ENCODE measurements at regions not wholly inside any gene's neighbourhood (a gene's known extent, or its start where the extent isn't known, plus 50 kb on each side); places are given as distances from the start of the nearest gene placed in this dataset.
A peak's percentile ranks its signal among the peaks of the same experiment; 100 is the strongest.
"Not testable (repeated sequence)": the region's sequence is repeated elsewhere in the genome, so short reads cannot be mapped to it uniquely, and the experiment has no call there.

DNA sequence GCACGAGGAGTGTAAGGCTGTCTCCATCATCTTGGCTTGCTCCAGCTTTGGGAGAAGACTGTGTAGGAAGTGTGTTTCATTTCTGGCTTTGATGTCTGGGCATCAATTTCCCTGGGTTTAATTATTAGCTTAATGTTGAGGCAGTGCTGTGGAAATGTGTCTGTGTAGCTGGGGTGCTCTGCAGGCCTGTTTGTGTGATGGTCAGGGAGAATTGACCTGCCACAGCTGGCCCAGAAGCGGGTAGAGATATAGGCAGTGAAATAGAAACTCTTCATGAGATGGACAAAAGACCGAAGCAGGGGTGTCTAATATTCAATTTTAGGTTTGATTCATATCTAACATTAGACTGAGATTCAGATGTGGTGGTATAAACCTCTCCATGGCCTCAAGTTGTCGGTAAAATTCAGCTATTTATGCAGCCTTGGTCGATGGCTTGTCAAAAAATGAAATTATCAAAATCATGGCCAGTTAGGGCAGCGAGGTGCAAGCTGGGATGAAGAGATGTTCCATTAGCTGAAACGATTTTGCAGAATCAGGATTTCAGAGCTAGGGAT is 95.3 kb upstream of the SNX9 start:
- Histone ChIP-seq H3K4me1 (0 out of 20 replicates have a peak, but pooled peaks cover 0 to 2% (median 0%) of the 10 kb centered on the region in 10 experiments), H3K27ac (no peak overlapping the region), H4K20me1 (no peaks in the 10 kb centered on the region), H3K4me3 (no peak overlapping the region), H3K9ac (no peak overlapping the region), H3K27me3 (no peaks in the 10 kb centered on the region), H3K4me2 (no peak overlapping the region), H3K36me3 (no peaks in the 10 kb centered on the region), H3K9me3 (replicated peaks in 1 of 11) (peaks cover 19 to 26% (median 23%) of the 10 kb centered on the region in 11 experiments)
- no peak for TF ChIP-seq Cebpa-rat (IDR thresholded peaks at IDR 0.05)

DNA sequence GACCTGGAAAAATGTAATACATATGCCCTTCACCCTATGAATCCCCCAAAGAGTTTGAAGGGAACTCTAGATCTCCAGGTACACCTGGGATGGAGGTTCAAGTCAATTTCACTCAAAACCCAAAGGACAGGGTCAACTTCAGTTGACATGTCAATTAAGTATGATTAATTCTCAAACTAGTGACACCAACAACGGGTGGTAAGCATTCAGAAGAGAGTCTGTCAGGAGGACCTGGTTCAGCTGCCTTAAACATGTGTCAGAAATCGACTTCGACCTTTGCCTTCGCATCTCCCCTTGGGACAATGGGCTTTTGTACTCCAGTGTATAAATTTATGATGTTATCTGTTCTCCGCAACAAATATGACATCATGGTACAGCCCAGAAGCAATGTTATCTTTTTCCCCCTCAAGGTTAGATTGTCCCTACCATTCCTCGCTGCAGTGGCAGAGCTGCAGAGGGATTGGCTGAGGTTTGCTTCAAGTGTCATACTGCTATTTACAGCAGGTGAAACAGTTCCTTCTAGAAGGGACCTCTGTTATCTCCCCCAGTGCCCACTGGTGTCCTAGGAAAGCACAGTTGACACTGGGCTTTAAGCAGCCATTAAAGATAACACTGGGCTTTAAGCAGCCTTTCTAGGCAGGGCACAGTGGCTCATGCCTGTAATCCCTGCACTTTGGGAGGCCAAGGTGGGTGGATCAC is 94.7 kb upstream of the SNX9 start:
- Histone ChIP-seq H3K36me3 (no peaks in the 10 kb centered on the region), H3K4me3 (no peak overlapping the region), H3K27me3 (no peaks in the 10 kb centered on the region), H3K4me1 (0 out of 20 replicates have a peak, but pooled peaks cover 0 to 2% (median 0%) of the 10 kb centered on the region in 10 experiments), H3K9me3 (replicated peaks in 1 of 11) (peaks cover 19 to 26% (median 23%) of the 10 kb centered on the region in 11 experiments), H3K9ac (no peak overlapping the region), H4K20me1 (no peaks in the 10 kb centered on the region), H3K4me2 (no peak overlapping the region), H3K27ac (no peak overlapping the region)
- no peak for TF ChIP-seq Cebpa-rat (IDR thresholded peaks at IDR 0.05)

DNA sequence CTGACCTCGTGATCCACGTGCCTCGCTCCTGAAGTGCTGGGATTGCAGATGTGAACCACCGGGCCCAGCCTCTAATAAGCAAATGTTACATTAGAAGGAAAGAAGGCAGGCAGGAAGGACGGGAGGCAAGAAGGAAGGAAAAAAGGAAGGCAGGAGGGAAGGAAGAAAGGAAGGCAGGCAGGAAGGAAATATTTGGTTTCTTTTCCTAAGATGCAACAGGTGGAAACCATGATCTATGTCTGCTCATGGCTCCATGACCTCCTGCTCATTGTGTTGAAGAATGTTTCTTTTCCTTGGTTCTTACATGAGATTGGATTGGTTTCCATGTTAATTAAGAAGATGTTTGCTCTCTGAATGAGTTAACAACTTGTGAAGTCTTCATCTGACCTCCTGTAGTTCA is 91.8 kb upstream of the SNX9 start:
- TF ChIP-seq Cebpa-rat (IDR thresholded peaks at IDR 0.05): no peak
- Histone ChIP-seq H4K20me1 (no peaks in the 10 kb centered on the region), H3K4me2 (no peak overlapping the region), H3K27ac (no peak overlapping the region), H3K36me3 (no peaks in the 10 kb centered on the region), H3K4me1 (0 out of 20 replicates have a peak, but pooled peaks cover 0 to 2% (median 0%) of the 10 kb centered on the region in 10 experiments), H3K9ac (no peak overlapping the region), H3K4me3 (no peak overlapping the region), H3K9me3 (replicated peaks in 1 of 11) (peaks cover 0 to under 1% (median 0%) of the 10 kb centered on the region in 11 experiments; a peak in 1 of 22 replicates), H3K27me3 (no peaks in the 10 kb centered on the region)

DNA sequence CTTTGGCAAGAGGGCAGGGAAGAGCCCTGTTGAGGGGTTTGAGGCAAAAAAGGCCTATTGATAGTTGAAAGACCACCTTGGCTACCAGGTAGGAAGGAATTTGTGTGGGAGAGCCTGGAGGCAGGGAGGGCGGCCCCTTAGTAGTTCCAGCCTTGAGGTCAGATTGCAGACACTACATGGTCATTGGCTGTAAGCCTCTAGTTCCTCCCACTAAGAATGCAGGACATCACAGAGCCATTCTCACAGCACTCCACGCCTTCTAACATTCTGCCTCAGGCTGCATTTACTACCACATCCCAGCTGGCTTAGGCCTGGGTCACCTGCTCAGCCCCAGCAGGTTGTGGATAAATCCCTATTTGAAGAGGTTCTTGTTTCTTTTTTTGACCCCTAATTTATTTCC is 91.0 kb upstream of the SNX9 start:
- Histone ChIP-seq H3K36me3 (no peaks in the 10 kb centered on the region), H3K9ac (no peak overlapping the region), H3K27me3 (no peaks in the 10 kb centered on the region), H3K9me3 (replicated peaks in 1 of 11) (no peaks in the 10 kb centered on the region), H3K4me1 (0 out of 20 replicates have a peak, but pooled peaks cover 0 to 2% (median 0%) of the 10 kb centered on the region in 10 experiments), H4K20me1 (no peaks in the 10 kb centered on the region), H3K4me2 (no peak overlapping the region), H3K4me3 (no peak overlapping the region), H3K27ac (no peak overlapping the region)
- TF ChIP-seq Cebpa-rat (IDR thresholded peaks at IDR 0.05): no peak

DNA sequence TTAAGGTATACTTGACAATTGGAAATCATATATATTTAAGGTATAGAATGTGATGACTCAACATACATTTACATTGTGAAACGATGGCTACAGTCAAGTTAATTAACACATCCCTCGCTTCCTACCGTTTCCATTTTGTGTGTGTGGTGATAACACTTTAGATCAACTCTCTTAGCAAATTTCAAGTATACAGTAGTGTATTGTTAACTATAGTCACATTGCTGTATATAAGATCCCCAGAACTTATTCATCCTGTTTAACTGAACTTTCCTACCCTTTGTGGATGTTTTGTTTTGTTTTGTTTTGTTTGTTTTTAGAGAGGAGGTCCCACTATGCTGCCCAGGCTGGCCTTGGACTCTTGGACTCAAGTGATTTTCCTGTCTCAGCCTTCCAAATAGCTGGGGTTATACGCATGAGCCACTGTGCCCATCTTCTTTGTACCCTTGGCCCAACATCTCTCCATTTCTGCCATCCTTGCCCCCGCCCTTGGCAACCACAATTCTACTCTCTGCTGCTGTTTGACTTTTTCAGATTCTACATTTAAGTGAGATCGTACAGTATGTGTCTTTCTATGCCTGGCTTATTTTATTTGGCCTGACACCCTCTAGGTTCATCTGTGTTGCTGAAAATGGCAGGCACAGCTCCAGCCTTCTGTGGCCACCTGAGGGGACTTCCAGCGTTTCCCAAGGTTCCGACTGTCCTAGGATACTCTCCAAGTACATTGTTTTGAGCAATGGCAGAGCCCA is 90.5 kb upstream of the SNX9 start:
- no peak for TF ChIP-seq Cebpa-rat (IDR thresholded peaks at IDR 0.05)
- Histone ChIP-seq H3K9ac (no peak overlapping the region), H4K20me1 (no peaks in the 10 kb centered on the region), H3K27ac (no peak overlapping the region), H3K4me1 (0 out of 20 replicates have a peak, but pooled peaks cover 0 to 2% (median 0%) of the 10 kb centered on the region in 10 experiments), H3K9me3 (replicated peaks in 1 of 11) (peaks cover 0 to 2% (median 0%) of the 10 kb centered on the region in 11 experiments; a peak in 1 of 22 replicates), H3K4me3 (no peak overlapping the region), H3K27me3 (no peaks in the 10 kb centered on the region), H3K36me3 (no peaks in the 10 kb centered on the region), H3K4me2 (no peak overlapping the region)

DNA sequence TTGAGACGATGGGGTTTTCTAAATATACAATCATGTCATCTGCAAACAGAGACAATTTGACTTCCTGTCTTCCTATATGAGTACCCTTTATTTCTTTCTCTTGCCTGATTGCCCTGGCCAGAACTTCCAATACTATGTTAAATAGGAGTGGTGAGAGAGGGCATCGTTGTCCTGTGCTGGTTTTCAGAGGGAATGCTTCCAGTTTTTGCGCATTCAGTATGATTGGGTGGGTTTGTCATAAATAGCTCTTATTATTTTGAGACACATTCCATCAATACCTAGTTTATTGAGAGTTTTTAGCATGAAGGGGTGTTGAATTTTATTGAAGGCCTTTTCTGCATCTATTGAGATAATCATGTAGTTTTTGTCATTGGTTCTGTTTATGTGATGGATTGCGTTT is 86.5 kb upstream of the SNX9 start:
- not testable (repeated sequence) for H3K4me1 ChIP-seq, H3K27ac ChIP-seq, H3K4me2 ChIP-seq, H3K9ac ChIP-seq, H4K20me1 ChIP-seq, H3K27me3 ChIP-seq, H3K4me3 ChIP-seq, H3K36me3 ChIP-seq
- peaks cover 2 to 19% (median 11%) of the 10 kb centered on the region in 11 experiments; a peak in 10 of 22 replicates for H3K9me3 ChIP-seq (replicated peaks in 1 of 11)

DNA sequence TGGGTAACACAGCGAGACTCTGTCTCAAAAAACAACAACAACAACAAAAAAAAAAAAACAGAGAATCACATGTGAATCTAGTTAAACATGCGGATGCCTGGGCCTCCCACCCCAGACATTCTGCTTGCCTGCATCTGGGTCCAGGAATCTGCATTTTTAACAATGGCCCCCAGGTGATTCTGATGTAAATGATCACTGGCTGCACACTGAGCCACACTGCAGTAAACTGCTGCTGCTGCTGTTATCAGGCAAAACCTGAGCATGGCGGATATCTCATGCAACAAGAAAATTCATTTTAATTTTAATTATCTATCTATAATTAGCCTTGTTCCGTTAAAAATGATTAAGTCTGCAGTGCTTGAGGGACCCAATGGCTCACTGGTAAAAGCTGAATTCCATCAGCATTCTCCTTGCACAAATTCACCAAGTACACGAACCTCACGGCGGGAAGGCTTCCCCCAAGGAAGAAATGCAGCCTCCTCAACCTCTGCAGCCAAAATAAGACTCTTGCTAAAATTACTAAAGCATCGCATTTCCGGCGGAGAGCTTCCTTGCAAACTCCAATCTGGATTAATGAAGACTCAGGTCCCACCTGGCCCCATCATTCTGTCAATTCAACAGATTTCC is 81.6 kb upstream of the SNX9 start:
- Histone ChIP-seq H4K20me1 (no peaks in the 10 kb centered on the region), H3K4me2 (peak overlapping the region in 3 of 11 experiments; percentile 23 to 31 (median 26); a peak in 4 of 22 replicates), H3K27me3 (no peaks in the 10 kb centered on the region), H3K4me1 (peaks cover 0 to 9% (median 3%) of the 10 kb centered on the region in 10 experiments; a peak in 6 of 20 replicates), H3K36me3 (no peaks in the 10 kb centered on the region), H3K9me3 (replicated peaks in 1 of 11) (peaks cover 2 to 21% (median 11%) of the 10 kb centered on the region in 11 experiments; a peak in 14 of 22 replicates), H3K27ac (no peak overlapping the region), H3K4me3 (no peak overlapping the region), H3K9ac (no peak overlapping the region)
- TF ChIP-seq Cebpa-rat (IDR thresholded peaks at IDR 0.05): no peak

DNA sequence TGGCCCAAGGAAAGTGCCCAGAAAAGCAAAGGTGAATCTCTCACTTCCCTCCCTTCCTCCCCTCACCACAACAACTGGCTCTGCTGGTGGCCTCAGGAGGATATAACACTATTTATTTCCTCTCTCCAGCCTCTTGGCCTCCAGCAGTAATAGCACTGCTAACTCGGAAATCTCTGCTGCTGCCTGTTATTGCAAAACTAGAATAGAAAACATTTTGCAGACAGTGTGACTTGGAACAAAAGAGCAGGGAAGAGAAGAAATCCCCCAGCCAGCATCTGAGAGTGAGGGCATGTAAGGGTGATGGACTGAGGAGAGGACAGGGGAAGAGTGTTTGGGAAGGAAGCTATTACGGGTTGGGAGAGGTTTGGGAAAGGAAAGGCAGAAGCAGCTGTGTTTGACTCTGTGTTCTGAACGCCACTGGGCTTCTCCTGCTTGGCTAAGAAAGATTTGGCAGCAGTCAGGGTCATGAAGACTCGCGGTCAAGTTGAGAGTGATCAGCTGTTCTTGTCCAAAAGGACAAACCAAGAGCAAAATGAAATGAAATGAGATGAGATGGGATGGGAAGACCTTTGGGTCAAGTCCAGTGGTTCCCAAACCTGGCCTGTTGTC is 81.0 kb upstream of the SNX9 start:
- Histone ChIP-seq H3K27ac (no peak overlapping the region), H3K4me1 (peaks cover 0 to 9% (median 3%) of the 10 kb centered on the region in 10 experiments; a peak in 6 of 20 replicates), H3K36me3 (no peaks in the 10 kb centered on the region), H3K4me3 (no peak overlapping the region), H3K9me3 (replicated peaks in 1 of 11) (peaks cover 2 to 27% (median 18%) of the 10 kb centered on the region in 11 experiments; a peak in 14 of 22 replicates), H4K20me1 (no peaks in the 10 kb centered on the region), H3K9ac (no peak overlapping the region), H3K27me3 (no peaks in the 10 kb centered on the region), H3K4me2 (peak overlapping the region in 3 of 11 experiments; percentile 23 to 31 (median 26); a peak in 5 of 22 replicates)
- no peak for TF ChIP-seq Cebpa-rat (IDR thresholded peaks at IDR 0.05)

Data from BLaER1 treated with 17β-estradiol and CSF1 and Interleukin-3, amounts not matched to agents 10 nM and 100 nM (cell line).